ENCODE measurements at regions not wholly inside any gene's neighbourhood (a gene's known extent, or its start where the extent isn't known, plus 50 kb on each side); places are given as distances from the start of the nearest gene placed in this dataset.

- Histone ChIP-seq H4K20me1 (ENCODE audit: low read depth, low read length) (no peaks in the 10 kb centered on the region), H3K79me2 (ENCODE audit: insufficient read depth, low read length) (no peaks in the 10 kb centered on the region), H3K36me3 (ENCODE audit: low read length) (no peaks in the 10 kb centered on the region), H3K9me2 (replicated peaks; ENCODE audit: insufficient read depth, low read length) (no peaks in the 10 kb centered on the region), H3K9ac (ENCODE audit: low read length) (no peak overlapping the region), H3K4me2 (ENCODE audit: low read depth, low read length, poor library complexity, severe bottlenecking) (no peak overlapping the region), H2AFZ (ENCODE audit: low read depth, low read length, severe bottlenecking) (no peak overlapping the region), H3K9me3 (ENCODE audit: insufficient read depth, low read length) (no peaks in the 10 kb centered on the region), H3K27me3 (ENCODE audit: low read length) (no peaks in the 10 kb centered on the region), H3K27ac (ENCODE audit: low read depth, low read length) (no peak overlapping the region), H3F3A (ENCODE audit: insufficient read depth) (no peaks in the 10 kb centered on the region), H3K4me3 (ENCODE audit: insufficient read depth, low read length, poor library complexity, severe bottlenecking) (no peak overlapping the region)
- TF ChIP-seq EZH2phosphoT487 (conservative IDR thresholded peaks at IDR 0.05; ENCODE audit: low read length) (no peak), CTCF (IDR thresholded peaks at IDR 0.05; ENCODE audit: insufficient read depth, low read length, poor library complexity, severe bottlenecking) (no peak)
Observed at GRCh38 chr2:54402350-54402749, 53.8 kb upstream of the SPTBN1 start.

GRCh38 chr2:54403512-54404238 lies 52.5 kb upstream of the SPTBN1 start:
- H3K9me3 ChIP-seq (ENCODE audit: insufficient read depth, low read length), result no peaks in the 10 kb centered on the region
- no peaks in the 10 kb centered on the region for H3K9me2 ChIP-seq (replicated peaks; ENCODE audit: insufficient read depth, low read length)
- H3K36me3 ChIP-seq (ENCODE audit: low read length), result no peaks in the 10 kb centered on the region
- H3K27me3 ChIP-seq (ENCODE audit: low read length), result no peaks in the 10 kb centered on the region
- H3K4me3 ChIP-seq (ENCODE audit: insufficient read depth, low read length, poor library complexity, severe bottlenecking), result no peak overlapping the region
- no peaks in the 10 kb centered on the region for H3K79me2 ChIP-seq (ENCODE audit: insufficient read depth, low read length)
- H3F3A ChIP-seq (ENCODE audit: insufficient read depth), result no peaks in the 10 kb centered on the region
- no peak overlapping the region for H3K4me2 ChIP-seq (ENCODE audit: low read depth, low read length, poor library complexity, severe bottlenecking)
- H4K20me1 ChIP-seq (ENCODE audit: low read depth, low read length), result no peaks in the 10 kb centered on the region
- H3K27ac ChIP-seq (ENCODE audit: low read depth, low read length), result no peak overlapping the region
- no peak overlapping the region for H3K9ac ChIP-seq (ENCODE audit: low read length)
- TF ChIP-seq CTCF (IDR thresholded peaks at IDR 0.05; ENCODE audit: insufficient read depth, low read length, poor library complexity, severe bottlenecking) (no peak), EZH2phosphoT487 (conservative IDR thresholded peaks at IDR 0.05; ENCODE audit: low read length) (no peak)
- no peak overlapping the region for H2AFZ ChIP-seq (ENCODE audit: low read depth, low read length, severe bottlenecking)

- Histone ChIP-seq H3K36me3 (ENCODE audit: low read length) (no peaks in the 10 kb centered on the region), H3K4me2 (ENCODE audit: low read depth, low read length, poor library complexity, severe bottlenecking) (no peak overlapping the region), H3K9me3 (ENCODE audit: insufficient read depth, low read length) (no peaks in the 10 kb centered on the region), H3K9ac (ENCODE audit: low read length) (no peak overlapping the region), H3K27me3 (ENCODE audit: low read length) (no peaks in the 10 kb centered on the region), H3K9me2 (replicated peaks; ENCODE audit: insufficient read depth, low read length) (no peaks in the 10 kb centered on the region), H3F3A (ENCODE audit: insufficient read depth) (no peaks in the 10 kb centered on the region), H3K27ac (ENCODE audit: low read depth, low read length) (no peak overlapping the region), H4K20me1 (ENCODE audit: low read depth, low read length) (no peaks in the 10 kb centered on the region), H3K4me3 (ENCODE audit: insufficient read depth, low read length, poor library complexity, severe bottlenecking) (no peak overlapping the region), H3K79me2 (ENCODE audit: insufficient read depth, low read length) (no peaks in the 10 kb centered on the region), H2AFZ (ENCODE audit: low read depth, low read length, severe bottlenecking) (no peak overlapping the region)
- TF ChIP-seq CTCF (IDR thresholded peaks at IDR 0.05; ENCODE audit: insufficient read depth, low read length, poor library complexity, severe bottlenecking) (no peak), EZH2phosphoT487 (conservative IDR thresholded peaks at IDR 0.05; ENCODE audit: low read length) (no peak)
Observed at GRCh38 chr2:54404270-54404669, 51.9 kb upstream of the SPTBN1 start.

Data from SU-DHL-6 (cell line).